GM10248 (cell line): ENCODE measurements at regions not wholly inside any gene's neighbourhood (a gene's known extent, or its start where the extent isn't known, plus 50 kb on each side); places are given as distances from the start of the nearest gene placed in this dataset.

Source experiments
- CTCF ChIA-PET: fragments of 300-600 bp; sonication (Branson Sonifier 250); formaldehyde crosslinking; extraction: SDS; loops from one replicate; lab custom pipeline; 2021; ENCODE audit warnings: antibody characterized with exemption; lab: Yijun Ruan, JAX
- POLR2A ChIA-PET: fragments of 350-650 bp; sonication (Branson Sonifier 250); formaldehyde crosslinking; extraction: SDS; loops from one replicate; lab custom pipeline; 2020; ENCODE audit warnings: antibody characterized with exemption; lab: Yijun Ruan, JAX
- DNase-seq: peaks from one replicate; pipeline ENCODE4 v3.0.0; 2012; ENCODE audit errors: extremely low spot score
- CTCF ChIP-seq: IDR thresholded peaks from 2 replicates; pipeline ENCODE4 v1.5.1; 2012; ENCODE audit warnings: mild to moderate bottlenecking, low read depth; ENCODE audit errors: extremely low read depth, missing control alignments, control extremely low read depth

GRCh38 chr11:70002433-70002832 lies 75.7 kb upstream of the ANO1 start:
- no peak for DNase-seq
- no peak for TF ChIP-seq CTCF
- CTCF ChIA-PET, result interaction anchor here (1.2 kb wide), 2 partner anchors 9 to 16 kb away, joined by 3 read pairs; no protein-coding TSS in a partner anchor
- POLR2A ChIA-PET, result no interaction called here

- DNase-seq, result no peak
- ChIA-PET CTCF (no interaction called here), POLR2A (no interaction called here)
- no peak for TF ChIP-seq CTCF
Measured at GRCh38 chr11:70005107-70005818, 72.9 kb upstream of the ANO1 start.

GRCh38 chr11:70007796-70008195 lies 70.3 kb upstream of the ANO1 start:
- TF ChIP-seq CTCF, result no peak
- no peak for DNase-seq
- CTCF ChIA-PET, result no interaction called here
- POLR2A ChIA-PET, result no interaction called here

GRCh38 chr11:70010774-70011173 lies 67.3 kb upstream of the ANO1 start:
- POLR2A ChIA-PET, result no interaction called here
- no peak for DNase-seq
- TF ChIP-seq CTCF, result no peak
- CTCF ChIA-PET, result no interaction called here

GRCh38 chr11:70012134-70012733 lies 65.9 kb upstream of the ANO1 start:
- CTCF ChIA-PET, result no interaction called here
- no peak for DNase-seq
- TF ChIP-seq CTCF, result no peak
- POLR2A ChIA-PET, result no interaction called here

GRCh38 chr11:70014291-70014690 lies 63.8 kb upstream of the ANO1 start:
- CTCF ChIA-PET, result no interaction called here
- POLR2A ChIA-PET, result no interaction called here
- no peak for TF ChIP-seq CTCF
- DNase-seq, result no peak
